ENCODE measurements at regions not wholly inside any gene's neighbourhood (a gene's known extent, or its start where the extent isn't known, plus 50 kb on each side); places are given as distances from the start of the nearest gene placed in this dataset.
"Not testable (repeated sequence)": the region's sequence is repeated elsewhere in the genome, so short reads cannot be mapped to it uniquely, and the experiment has no call there.

- DNase-seq; POLR2A ChIA-PET; H3K27me3 Mint-ChIP-seq; H3K27ac Mint-ChIP-seq; CTCF ChIA-PET; H3K4me3 Mint-ChIP-seq; H3K9me3 ChIP-seq (ENCODE audit: low read length); H3K4me3 ChIP-seq (ENCODE audit: low read length); H3K27me3 ChIP-seq (ENCODE audit: insufficient read depth, low read length, poor library complexity, severe bottlenecking); H3K36me3 ChIP-seq (ENCODE audit: insufficient read depth, low read length); H3K4me1 ChIP-seq (ENCODE audit: insufficient read depth, low read length); H3K27ac ChIP-seq (ENCODE audit: low read depth, low read length): not testable (repeated sequence)
- peaks cover 44 to 65% (median 63%) of the 10 kb centered on the region in 3 donors for H3K4me1 Mint-ChIP-seq
- peaks cover 26 to 63% (median 59%) of the 10 kb centered on the region in 3 donors for H3K36me3 Mint-ChIP-seq
- H3K9me3 Mint-ChIP-seq, result peaks cover 13 to 40% (median 34%) of the 10 kb centered on the region in 5 donors
These were observed 391.2 kb downstream of the UTRN start for GRCh38 chr6:144676310-144676709.

DNA sequence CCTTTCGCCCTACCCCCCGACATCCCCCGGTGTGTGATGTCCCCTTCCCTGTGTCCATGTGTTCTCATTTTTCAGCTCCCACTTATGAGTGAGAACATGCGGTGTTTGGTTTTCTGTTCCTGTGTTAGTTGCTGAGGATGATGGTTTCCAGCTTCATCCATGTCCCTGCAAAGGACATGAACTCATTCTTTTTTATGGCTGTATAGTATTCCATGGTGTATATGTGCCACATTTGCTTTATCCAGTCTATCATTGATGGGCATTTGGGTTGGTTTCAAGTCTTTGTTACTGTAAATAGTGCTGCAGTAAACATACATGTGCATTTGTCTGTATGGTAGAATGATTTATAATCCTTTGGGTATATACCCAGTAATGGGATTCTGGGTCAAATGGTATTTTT is 392.1 kb downstream of the UTRN start:
- H3K36me3 Mint-ChIP-seq, result peaks cover 23 to 63% (median 52%) of the 10 kb centered on the region in 3 donors

DNA sequence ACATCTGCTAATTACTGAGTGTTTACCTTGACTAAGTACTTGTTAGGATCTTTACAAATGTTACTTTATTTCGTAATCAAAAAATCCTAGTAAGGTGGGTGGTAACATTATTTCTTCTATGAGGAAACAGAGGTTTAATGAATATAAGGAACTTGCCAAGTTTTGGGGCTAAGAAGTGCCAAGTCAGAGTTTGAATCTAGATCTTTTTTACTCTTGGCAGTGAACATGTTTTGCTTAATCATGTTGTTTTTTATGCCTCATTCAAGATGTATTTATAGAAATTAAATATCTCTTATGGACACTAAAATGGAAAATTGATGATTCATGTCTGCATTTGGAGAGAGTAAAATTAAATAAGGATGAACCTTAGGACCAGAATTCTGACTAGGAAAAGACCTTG is 393.7 kb downstream of the UTRN start:
- peaks cover 5% of the 10 kb centered on the region for H3K4me1 ChIP-seq (ENCODE audit: insufficient read depth, low read length)
- POLR2A ChIA-PET, result no interaction called here
- no peak for DNase-seq
- Mint-ChIP-seq H3K4me3 (no peak overlapping the region), H3K27me3 (no peaks in the 10 kb centered on the region), H3K36me3 (peaks cover 27 to 66% (median 48%) of the 10 kb centered on the region in 3 donors), H3K9me3 (peaks cover 0 to 16% (median 11%) of the 10 kb centered on the region in 5 donors), H3K4me1 (peaks cover 32 to 53% (median 44%) of the 10 kb centered on the region in 3 donors), H3K27ac (no peak overlapping the region)
- no peak overlapping the region for H3K27ac ChIP-seq (ENCODE audit: low read depth, low read length)
- H3K9me3 ChIP-seq (ENCODE audit: low read length), result peaks cover 2% of the 10 kb centered on the region
- H3K27me3 ChIP-seq (ENCODE audit: insufficient read depth, low read length, poor library complexity, severe bottlenecking), result no peaks in the 10 kb centered on the region
- peaks cover 5% of the 10 kb centered on the region for H3K36me3 ChIP-seq (ENCODE audit: insufficient read depth, low read length)
- no peak overlapping the region for H3K4me3 ChIP-seq (ENCODE audit: low read length)
- CTCF ChIA-PET, result no interaction called here

More for the DNA sequence above, 392.1 kb downstream of the UTRN start:
- DNase-seq; H3K36me3 ChIP-seq (ENCODE audit: insufficient read depth, low read length); H3K27ac ChIP-seq (ENCODE audit: low read depth, low read length); H3K27me3 ChIP-seq (ENCODE audit: insufficient read depth, low read length, poor library complexity, severe bottlenecking); H3K4me1 ChIP-seq (ENCODE audit: insufficient read depth, low read length); H3K4me3 ChIP-seq (ENCODE audit: low read length); H3K4me3 Mint-ChIP-seq; CTCF ChIA-PET; POLR2A ChIA-PET; H3K27me3 Mint-ChIP-seq; H3K9me3 ChIP-seq (ENCODE audit: low read length); H3K27ac Mint-ChIP-seq: not testable (repeated sequence)
- peaks cover 10 to 31% (median 26%) of the 10 kb centered on the region in 5 donors for H3K9me3 Mint-ChIP-seq
- peaks cover 36 to 63% (median 56%) of the 10 kb centered on the region in 3 donors for H3K4me1 Mint-ChIP-seq

DNA sequence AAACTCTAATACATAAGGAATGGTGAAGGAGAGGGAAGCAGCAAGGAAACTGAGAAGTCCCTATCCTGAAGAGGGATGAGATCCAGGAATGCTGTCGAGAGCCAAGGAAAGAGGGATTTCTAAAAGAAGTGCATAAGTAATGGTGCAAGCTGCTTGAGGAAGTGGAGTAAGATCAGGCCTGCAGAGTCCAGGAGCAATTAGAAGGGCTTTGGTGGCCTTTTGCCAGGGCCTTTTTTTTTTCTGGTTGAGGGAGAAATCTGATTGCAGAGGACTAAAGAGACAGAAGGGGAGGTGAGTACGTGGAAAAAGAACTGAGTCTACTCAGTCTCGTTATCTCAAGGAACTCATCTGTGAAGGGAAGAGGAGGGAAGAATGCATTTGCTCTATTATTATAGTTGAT is 396.2 kb downstream of the UTRN start:
- Mint-ChIP-seq H3K4me1 (peaks cover 27 to 52% (median 36%) of the 10 kb centered on the region in 3 donors), H3K27ac (peak overlapping the region in 2 of 8 donors; percentile 4 to 10), H3K27me3 (no peaks in the 10 kb centered on the region), H3K9me3 (peaks cover 6 to 14% (median 10%) of the 10 kb centered on the region in 5 donors), H3K4me3 (no peak overlapping the region), H3K36me3 (peaks cover 42 to 76% (median 52%) of the 10 kb centered on the region in 3 donors)
- no peak overlapping the region for H3K4me3 ChIP-seq (ENCODE audit: low read length)
- H3K36me3 ChIP-seq (ENCODE audit: insufficient read depth, low read length), result peaks cover 5% of the 10 kb centered on the region
- no peaks in the 10 kb centered on the region for H3K27me3 ChIP-seq (ENCODE audit: insufficient read depth, low read length, poor library complexity, severe bottlenecking)
- DNase-seq, result no peak
- H3K4me1 ChIP-seq (ENCODE audit: insufficient read depth, low read length), result no peaks in the 10 kb centered on the region
- CTCF ChIA-PET, result no interaction called here
- POLR2A ChIA-PET, result interaction anchor here (0.7 kb wide), 1 partner anchor 276 kb away, joined by 3 read pairs; no protein-coding TSS in a partner anchor
- H3K27ac ChIP-seq (ENCODE audit: low read depth, low read length), result no peak overlapping the region
- H3K9me3 ChIP-seq (ENCODE audit: low read length), result no peaks in the 10 kb centered on the region

- ChIA-PET POLR2A (no interaction called here), CTCF (no interaction called here)
- Mint-ChIP-seq H3K36me3 (peaks cover 57 to 82% (median 64%) of the 10 kb centered on the region in 3 donors), H3K4me3 (no peak overlapping the region), H3K4me1 (peaks cover 23 to 55% (median 24%) of the 10 kb centered on the region in 3 donors), H3K27me3 (no peaks in the 10 kb centered on the region), H3K9me3 (peaks cover 22 to 29% (median 27%) of the 10 kb centered on the region in 5 donors), H3K27ac (peak overlapping the region in 3 of 8 donors; percentile 48 to 86 (median 65))
- DNase-seq, result no peak
- Histone ChIP-seq H3K36me3 (ENCODE audit: insufficient read depth, low read length) (peaks cover 5% of the 10 kb centered on the region), H3K4me3 (ENCODE audit: low read length) (no peak overlapping the region), H3K27ac (ENCODE audit: low read depth, low read length) (no peak overlapping the region), H3K4me1 (ENCODE audit: insufficient read depth, low read length) (no peaks in the 10 kb centered on the region), H3K27me3 (ENCODE audit: insufficient read depth, low read length, poor library complexity, severe bottlenecking) (no peaks in the 10 kb centered on the region), H3K9me3 (ENCODE audit: low read length) (peaks cover 7% of the 10 kb centered on the region)
These were observed 398.3 kb downstream of the UTRN start for GRCh38 chr6:144683216-144684070.

DNA sequence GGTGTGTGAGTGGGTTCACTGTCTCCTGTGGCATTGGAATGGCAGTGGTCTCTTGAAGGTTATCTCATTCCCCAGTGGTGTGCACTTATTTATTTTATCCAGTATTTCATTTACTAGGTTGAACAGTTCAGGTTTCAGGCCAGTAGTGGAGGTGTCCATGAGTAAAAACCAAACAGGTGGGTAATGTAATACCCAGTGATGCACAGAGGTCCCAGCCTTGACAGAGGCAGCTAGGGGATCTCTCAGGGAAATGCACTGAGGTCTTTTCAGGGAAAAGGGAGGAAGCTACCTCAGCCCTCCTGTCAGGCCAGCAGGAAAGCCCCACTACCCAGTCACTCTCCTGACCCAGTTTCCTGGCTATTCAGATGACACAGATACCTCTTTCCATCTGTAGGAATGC is 403.6 kb downstream of the UTRN start:
- peaks cover 26 to 38% (median 33%) of the 10 kb centered on the region in 5 donors for H3K9me3 Mint-ChIP-seq
- H3K27me3 Mint-ChIP-seq, result no peaks in the 10 kb centered on the region
- CTCF ChIA-PET, result no interaction called here
- H3K36me3 Mint-ChIP-seq, result peaks cover 54 to 78% (median 67%) of the 10 kb centered on the region in 3 donors
- H3K4me1 Mint-ChIP-seq, result peaks cover 30 to 58% (median 34%) of the 10 kb centered on the region in 3 donors
- Histone ChIP-seq H3K36me3 (ENCODE audit: insufficient read depth, low read length) (no peaks in the 10 kb centered on the region), H3K4me3 (ENCODE audit: low read length) (no peak overlapping the region), H3K4me1 (ENCODE audit: insufficient read depth, low read length) (no peaks in the 10 kb centered on the region), H3K27me3 (ENCODE audit: insufficient read depth, low read length, poor library complexity, severe bottlenecking) (no peaks in the 10 kb centered on the region), H3K27ac (ENCODE audit: low read depth, low read length) (no peak overlapping the region), H3K9me3 (ENCODE audit: low read length) (peaks cover 7% of the 10 kb centered on the region)
- H3K27ac Mint-ChIP-seq, result no peak overlapping the region
- POLR2A ChIA-PET, result no interaction called here
- DNase-seq, result no peak
- no peak overlapping the region for H3K4me3 Mint-ChIP-seq

- Mint-ChIP-seq H3K4me3 (no peak overlapping the region), H3K9me3 (peaks cover 26 to 38% (median 33%) of the 10 kb centered on the region in 5 donors), H3K4me1 (peaks cover 34 to 67% (median 43%) of the 10 kb centered on the region in 3 donors), H3K36me3 (peaks cover 50 to 72% (median 61%) of the 10 kb centered on the region in 3 donors), H3K27ac (peak overlapping the region in 2 of 8 donors; percentile 69 to 76), H3K27me3 (no peaks in the 10 kb centered on the region)
- ChIA-PET CTCF (no interaction called here), POLR2A (no interaction called here)
- no peaks in the 10 kb centered on the region for H3K4me1 ChIP-seq (ENCODE audit: insufficient read depth, low read length)
- H3K9me3 ChIP-seq (ENCODE audit: low read length), result peaks cover 7% of the 10 kb centered on the region
- no peaks in the 10 kb centered on the region for H3K27me3 ChIP-seq (ENCODE audit: insufficient read depth, low read length, poor library complexity, severe bottlenecking)
- no peaks in the 10 kb centered on the region for H3K36me3 ChIP-seq (ENCODE audit: insufficient read depth, low read length)
- H3K4me3 ChIP-seq (ENCODE audit: low read length), result no peak overlapping the region
- H3K27ac ChIP-seq (ENCODE audit: low read depth, low read length), result no peak overlapping the region
- DNase-seq, result no peak
These were observed 404.4 kb downstream of the UTRN start for GRCh38 chr6:144689503-144690040.

GRCh38 chr6:144690133-144690532 is 405.0 kb downstream of the UTRN start:
- no peaks in the 10 kb centered on the region for H3K4me1 ChIP-seq (ENCODE audit: insufficient read depth, low read length)
- peaks cover 38 to 66% (median 47%) of the 10 kb centered on the region in 3 donors for H3K4me1 Mint-ChIP-seq
- POLR2A ChIA-PET, result no interaction called here
- H3K27ac Mint-ChIP-seq, result peak overlapping the region in 3 of 8 donors; percentile 10 to 41 (median 20)
- no peak overlapping the region for H3K4me3 ChIP-seq (ENCODE audit: low read length)
- CTCF ChIA-PET, result no interaction called here
- peak overlapping the region in 1 of 7 donors; percentile 34 for H3K4me3 Mint-ChIP-seq
- H3K36me3 ChIP-seq (ENCODE audit: insufficient read depth, low read length), result no peaks in the 10 kb centered on the region
- H3K9me3 ChIP-seq (ENCODE audit: low read length), result peaks cover 7% of the 10 kb centered on the region
- H3K27me3 ChIP-seq (ENCODE audit: insufficient read depth, low read length, poor library complexity, severe bottlenecking), result no peaks in the 10 kb centered on the region
- DNase-seq, result no peak
- H3K36me3 Mint-ChIP-seq, result peaks cover 46 to 68% (median 58%) of the 10 kb centered on the region in 3 donors
- peaks cover 26 to 38% (median 33%) of the 10 kb centered on the region in 5 donors for H3K9me3 Mint-ChIP-seq
- no peaks in the 10 kb centered on the region for H3K27me3 Mint-ChIP-seq
- no peak overlapping the region for H3K27ac ChIP-seq (ENCODE audit: low read depth, low read length)

Data from CD8-positive, alpha-beta memory T cell (primary cell).